HUDEP-2 (cell line): ENCODE measurements at regions not wholly inside any gene's neighbourhood (a gene's known extent, or its start where the extent isn't known, plus 50 kb on each side); places are given as distances from the start of the nearest gene placed in this dataset.

Source experiments
- DNase-seq, 76 experiments: peaks; one replicate each; lab custom pipeline; 2025; ENCODE audit not compliant: unreplicated experiment in 76 of 76; lab: John Stamatoyannopoulos, UW

GRCh38 chr17:77602883-77603640, 355.4 kb upstream of the TNRC6C start:
- no peak for DNase-seq

- no peak for DNase-seq
These were observed 354.1 kb upstream of the TNRC6C start for GRCh38 chr17:77604301-77604972.

DNA sequence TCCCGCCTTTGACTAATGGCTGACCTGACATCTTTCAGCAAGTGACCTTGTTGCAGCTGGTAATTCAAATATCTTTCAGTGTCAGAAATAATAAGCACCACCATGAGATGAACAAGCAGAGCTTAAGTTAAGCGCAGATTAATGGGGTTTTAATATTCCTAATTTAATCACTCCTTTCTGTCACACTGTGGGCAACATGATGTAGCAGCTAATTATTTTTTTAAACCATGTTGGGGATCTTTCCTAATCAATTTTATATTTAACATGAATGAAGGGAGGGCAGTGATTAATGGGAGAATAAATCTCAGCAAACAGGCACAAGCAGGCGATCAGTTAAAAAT, 353.6 kb upstream of the TNRC6C start:
- DNase-seq: no peak

DNA sequence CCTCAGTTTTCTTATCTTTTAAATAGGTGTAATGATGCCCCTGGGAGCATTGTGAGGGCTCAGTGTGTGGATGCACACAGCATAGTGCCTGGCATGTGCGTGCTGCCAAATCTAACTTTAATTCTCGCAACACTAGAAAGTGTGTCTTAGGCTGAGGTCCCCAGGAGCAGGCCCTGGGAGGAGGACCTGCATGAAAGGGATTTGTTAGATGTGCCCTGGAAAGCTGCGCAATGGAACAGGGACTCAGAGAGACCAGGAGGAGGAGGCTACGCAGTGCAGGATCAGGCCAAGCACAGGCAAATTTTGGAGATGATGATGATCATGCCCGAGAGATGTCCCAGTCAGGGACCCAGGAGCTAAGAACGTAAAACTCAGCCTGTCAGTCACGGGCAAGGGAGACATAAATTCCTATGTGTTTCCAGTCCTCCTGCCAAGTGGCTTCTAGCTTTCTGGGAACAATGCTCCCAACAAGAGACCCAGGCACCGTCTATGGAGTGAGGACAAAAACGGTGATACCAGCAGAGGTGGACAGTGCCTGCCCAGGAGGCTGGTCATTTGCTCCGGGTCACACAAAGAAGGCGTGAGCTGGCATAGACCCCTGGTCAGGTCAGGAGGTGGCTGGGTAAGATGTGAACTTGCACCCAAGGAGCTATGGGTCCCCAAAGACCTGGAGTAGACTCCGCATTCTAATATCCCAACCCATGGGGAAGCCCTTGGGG, 352.2 kb upstream of the TNRC6C start:
- no peak for DNase-seq

DNA sequence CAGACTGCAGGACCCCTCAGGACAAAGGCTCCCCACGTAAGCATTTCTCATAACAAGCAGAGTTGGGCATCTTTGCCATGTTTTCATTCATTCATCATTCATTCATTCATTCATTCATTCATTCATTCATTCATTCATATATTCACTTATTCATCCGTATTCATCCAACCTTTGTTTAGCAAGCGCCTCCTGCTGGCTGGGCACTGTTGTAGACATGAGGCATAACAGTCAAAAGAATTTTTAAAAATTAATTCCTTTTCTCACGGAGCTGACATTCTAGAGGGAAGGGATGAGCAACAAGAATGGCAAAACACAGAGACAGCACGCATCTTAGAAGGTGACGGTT, 351.7 kb upstream of the TNRC6C start:
- DNase-seq: peak in 5 of 76 experiments; percentile 4 to 18 (median 10)

DNA sequence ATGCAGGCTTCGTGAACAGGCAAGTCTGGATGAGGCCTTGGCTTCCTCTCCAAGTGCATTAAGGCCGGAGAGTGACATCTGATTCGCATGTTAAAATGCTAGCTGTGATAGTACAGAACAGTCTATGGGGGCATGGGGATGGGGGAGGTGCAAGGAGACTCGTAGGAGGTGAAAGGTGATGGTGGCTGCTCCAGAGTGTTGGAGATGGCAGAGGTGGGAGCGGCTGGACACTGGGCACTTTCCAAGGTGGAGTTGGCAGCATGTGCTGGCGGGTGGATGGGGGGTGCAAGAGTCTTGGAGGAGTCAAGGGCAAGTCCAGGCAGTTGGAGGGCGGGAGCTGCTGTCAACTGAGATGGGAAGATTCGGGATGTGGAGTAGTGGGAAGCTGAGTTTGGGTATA, 350.9 kb upstream of the TNRC6C start:
- DNase-seq: no peak

DNA sequence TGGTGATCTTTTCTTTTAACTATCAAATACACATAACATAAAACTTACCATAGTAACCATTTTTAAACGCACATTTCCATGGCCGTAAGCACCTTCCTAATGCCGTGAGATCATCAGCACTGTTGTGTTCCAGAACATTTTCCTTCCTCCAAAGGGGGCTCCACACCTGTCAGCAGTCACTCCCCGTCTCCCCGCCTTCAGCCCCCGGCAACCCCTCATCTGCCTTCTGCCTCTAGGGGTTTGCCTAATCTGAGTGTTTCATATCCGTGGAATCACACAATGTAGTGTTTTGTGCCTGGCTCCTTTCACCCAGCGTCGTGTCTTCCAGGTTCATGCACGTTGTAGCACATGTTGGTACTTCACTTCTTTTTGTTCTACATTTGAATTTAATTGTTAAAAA, 350.1 kb upstream of the TNRC6C start:
- DNase-seq: no peak

DNA sequence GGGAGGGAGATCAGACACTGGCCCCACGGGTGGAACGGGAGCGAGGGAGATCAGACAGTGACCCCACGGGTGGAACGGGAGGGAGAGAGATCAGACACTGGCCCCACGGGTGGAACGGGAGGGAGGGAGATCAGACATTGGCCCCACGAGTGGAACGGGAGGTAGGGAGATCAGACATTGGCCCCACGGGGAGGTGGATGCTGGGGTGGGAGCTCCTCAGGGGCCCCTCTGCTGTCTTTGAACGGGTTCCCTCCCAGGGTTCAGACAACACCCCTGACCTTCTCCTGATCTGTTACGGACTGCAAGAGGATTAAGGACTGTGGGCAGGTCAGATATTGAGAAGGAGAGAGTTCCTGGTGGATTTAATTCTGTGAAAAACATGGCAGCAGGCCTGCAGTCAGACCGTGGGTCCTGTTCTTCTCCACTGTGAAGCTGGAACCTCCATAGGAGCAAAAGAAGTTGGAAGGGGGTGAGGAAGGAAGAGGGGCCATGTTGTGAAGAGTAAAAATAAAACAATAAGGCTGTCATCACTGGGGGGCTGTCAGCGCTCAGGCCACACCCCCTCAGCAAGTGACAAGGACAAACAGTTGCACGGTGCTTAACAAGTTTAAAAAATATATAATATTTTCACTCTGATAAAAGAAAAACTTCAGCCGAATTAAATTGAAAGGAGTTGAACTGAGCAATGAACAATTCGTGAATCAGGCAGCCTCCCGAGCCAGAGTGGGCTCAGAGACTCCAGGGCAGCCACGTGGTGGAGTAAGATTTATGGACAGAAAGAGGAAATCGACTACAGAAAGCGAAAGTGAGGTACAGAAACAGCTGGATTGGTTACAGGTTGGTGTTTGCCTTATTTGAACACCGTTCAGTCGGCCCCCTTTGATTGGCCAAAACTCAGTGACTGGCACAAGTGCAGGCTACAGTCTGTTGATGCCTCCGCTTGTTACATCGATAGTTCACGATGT, 348.7 kb upstream of the TNRC6C start:
- DNase-seq: peak in 1 of 76 experiments; percentile 1

DNA sequence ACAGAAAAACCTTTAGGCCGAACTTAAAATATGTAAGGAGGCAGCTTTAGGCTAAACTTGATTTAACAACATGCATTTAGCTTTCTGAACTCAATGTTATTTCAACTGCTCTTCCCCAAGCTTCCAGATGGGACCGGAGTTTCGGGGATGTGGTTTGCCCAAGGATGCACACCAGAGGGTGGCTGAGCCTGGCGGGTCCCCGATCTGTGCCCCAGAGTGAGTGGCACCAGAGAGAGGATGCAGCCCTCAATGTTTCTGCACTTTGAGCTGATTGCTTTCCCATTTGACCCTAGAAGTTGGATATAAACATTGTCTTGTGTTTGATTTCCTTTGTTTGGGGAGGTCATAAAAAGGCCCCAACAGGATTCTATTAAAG, 348.0 kb upstream of the TNRC6C start:
- no peak for DNase-seq

- DNase-seq: no peak
These were observed 347.5 kb upstream of the TNRC6C start for GRCh38 chr17:77610972-77611521.

- DNase-seq: peak in 19 of 76 experiments; percentile 2 to 45 (median 18)
These were observed 346.6 kb upstream of the TNRC6C start for GRCh38 chr17:77611791-77612502.

DNA sequence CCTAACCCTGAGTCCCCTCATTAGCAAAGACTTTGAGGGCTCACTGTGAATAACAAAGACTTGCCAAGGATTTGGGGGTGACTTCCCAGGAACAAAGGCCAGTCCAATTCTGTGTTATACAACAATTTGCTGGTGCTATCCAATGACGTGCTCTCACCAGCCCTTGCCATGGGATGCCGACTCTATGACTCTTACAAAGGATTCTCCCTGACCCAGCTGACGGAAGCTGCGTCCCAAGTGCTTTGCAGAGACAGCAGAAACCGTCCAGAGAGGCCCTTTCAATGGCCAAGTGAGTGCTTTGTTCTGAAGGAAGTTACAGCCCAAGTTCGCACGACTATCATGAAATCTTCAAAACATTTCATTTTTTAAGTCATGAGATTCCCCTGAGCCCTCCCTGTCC, 345.3 kb upstream of the TNRC6C start:
- no peak for DNase-seq

DNA sequence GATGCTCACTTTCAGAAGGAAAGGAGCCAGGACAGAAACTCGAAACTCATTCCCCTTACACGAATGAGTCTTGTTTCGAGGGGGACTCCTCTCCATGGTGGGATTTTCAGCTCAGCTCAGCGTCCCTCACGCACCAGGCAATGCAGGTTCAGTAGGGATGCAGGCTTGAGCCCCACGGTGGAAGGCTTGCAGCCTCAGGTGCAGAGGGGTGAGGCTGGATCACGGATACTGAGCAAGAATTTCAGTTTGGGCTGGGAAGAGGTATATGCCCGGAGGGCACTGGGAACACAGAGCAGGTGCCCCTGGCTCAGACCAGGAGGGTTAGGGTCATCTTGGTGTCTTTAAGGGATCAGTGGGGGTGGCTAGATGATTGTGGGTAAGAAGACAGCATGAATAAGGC, 344.9 kb upstream of the TNRC6C start:
- no peak for DNase-seq

GRCh38 chr17:77615703-77616253, 342.7 kb upstream of the TNRC6C start:
- DNase-seq: no peak

DNA sequence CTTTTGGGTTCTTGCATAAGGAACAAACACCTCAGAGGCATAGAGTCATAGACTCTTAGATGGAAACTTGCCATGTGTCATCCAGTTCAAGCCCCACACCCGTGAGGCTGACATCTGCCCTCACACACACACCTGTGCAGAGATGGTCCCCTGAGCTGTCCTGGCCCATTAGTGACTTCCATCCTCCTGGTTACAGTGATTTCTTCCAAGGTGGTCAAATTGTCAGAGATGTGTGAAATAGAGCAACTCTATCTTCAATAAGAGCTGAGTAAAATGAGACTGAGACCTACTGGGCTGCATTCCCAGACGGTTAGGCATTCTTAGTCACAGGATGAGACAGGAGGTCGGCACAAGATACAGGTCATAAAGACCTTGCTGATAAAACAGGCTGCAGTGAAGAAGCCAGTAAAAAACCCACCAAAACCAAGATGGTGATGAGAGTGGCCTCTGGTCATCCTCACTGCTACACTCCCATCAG, 342.2 kb upstream of the TNRC6C start:
- no peak for DNase-seq

DNA sequence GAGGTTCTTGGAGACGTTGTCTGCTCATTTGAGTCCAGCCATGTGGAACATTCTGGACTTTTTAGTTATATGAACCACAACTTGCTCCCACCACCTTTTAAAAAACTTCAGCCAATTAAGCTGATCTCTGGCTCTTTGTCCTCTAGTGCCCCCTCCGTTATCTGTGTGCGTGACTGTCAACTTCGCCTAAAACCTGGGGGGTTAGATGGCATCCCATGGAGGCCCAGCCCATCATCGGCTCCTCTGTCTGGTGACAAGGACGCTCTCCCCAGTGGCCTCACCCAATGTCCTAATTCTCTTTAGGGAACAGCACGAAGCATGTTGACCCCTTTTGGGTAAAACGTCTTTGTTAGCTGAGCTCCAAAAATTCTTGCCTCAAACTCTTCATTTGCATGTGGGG, 341.0 kb upstream of the TNRC6C start:
- no peak for DNase-seq

DNA sequence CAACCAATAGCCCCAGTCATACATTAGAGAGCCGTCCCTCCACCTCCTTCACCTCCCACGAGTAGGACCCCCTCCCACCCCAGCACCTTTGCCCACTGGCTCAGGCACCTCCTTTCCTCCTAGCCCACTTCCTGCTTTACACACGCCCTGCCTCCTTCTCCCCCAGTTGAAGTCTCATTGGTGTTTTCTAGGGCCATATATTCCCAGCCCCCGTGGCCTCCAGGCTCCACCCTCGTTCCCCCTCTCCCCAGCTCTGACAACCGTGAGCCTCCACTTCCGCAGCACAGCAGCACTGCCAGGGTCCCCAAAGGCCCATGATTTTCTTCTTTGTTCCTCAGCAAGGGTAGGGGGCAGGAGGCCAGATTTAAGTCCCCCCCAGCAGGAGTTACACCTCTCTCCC, 340.3 kb upstream of the TNRC6C start:
- DNase-seq: no peak

GRCh38 chr17:77618731-77619130, 339.8 kb upstream of the TNRC6C start:
- no peak for DNase-seq

GRCh38 chr17:77619326-77619725, 339.2 kb upstream of the TNRC6C start:
- no peak for DNase-seq

DNA sequence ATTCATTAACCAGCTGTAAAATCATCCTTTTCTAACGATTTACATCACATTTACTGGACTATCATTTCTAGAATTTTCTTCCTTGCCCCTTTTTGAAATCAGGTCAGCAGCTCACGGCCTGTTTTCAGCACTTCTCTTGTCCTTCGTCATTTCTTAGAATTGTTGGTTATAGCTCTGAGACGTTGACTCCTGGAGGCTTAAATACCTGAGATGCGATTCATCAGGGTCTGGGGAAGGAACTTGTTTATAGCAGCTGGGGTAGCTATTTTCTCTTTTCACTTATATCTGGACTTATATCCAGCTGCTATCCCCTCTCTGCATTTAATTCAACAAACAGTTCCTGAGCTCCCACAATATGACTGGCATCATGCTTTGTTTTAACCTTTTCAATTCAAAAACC, 338.7 kb upstream of the TNRC6C start:
- DNase-seq: no peak
